HEK293 (cell line): ENCODE measurements at regions not wholly inside any gene's neighbourhood (a gene's known extent, or its start where the extent isn't known, plus 50 kb on each side); places are given as distances from the start of the nearest gene placed in this dataset.

Experiments
- CTCF ChIA-PET: fragments of 350-600 bp; formaldehyde crosslinking; extraction: SDS; loops from one replicate; lab custom pipeline; 2021; ENCODE audit warnings: antibody characterized with exemption; lab: Yijun Ruan, JAX
- POLR2A ChIA-PET: fragments of 300-600 bp; formaldehyde crosslinking; extraction: SDS; loops from one replicate; lab custom pipeline; 2020; ENCODE audit warnings: antibody characterized with exemption, inconsistent platforms; lab: Yijun Ruan, JAX
- H3K27ac ChIP-seq: fragments of 200-500 bp; sonication (Bioruptor generic); 2 replicates; pipeline ENCODE4 v1.5.1; 2014; ENCODE audit warnings: low read depth, low read length, control low read depth, inconsistent platforms; ENCODE audit errors: extremely low read depth
- H3K36me3 ChIP-seq, 2 experiments: fragments of 200-500 bp in 1 of 2; sonication (Bioruptor generic) in 1 of 2; 1 replicate in 1 of 2; 2 replicates in 1 of 2; pipeline ENCODE4 v1.5.1; 2014 to 2017; ENCODE audit warnings: inconsistent platforms in 2 of 2, low read length in 2 of 2; ENCODE audit not compliant: control insufficient read depth in 2 of 2, insufficient read depth in 1 of 2
- H3K4me1 ChIP-seq: fragments of 200-500 bp; sonication (Bioruptor generic); 2 replicates; pipeline ENCODE4 v1.5.1; 2014; ENCODE audit warnings: mild to moderate bottlenecking, low read length, inconsistent platforms; ENCODE audit not compliant: control insufficient read depth, insufficient read depth
- H3K4me3 ChIP-seq: 2 replicates; pipeline ENCODE4 v1.5.1; 2011; ENCODE audit warnings: low read depth, mild to moderate bottlenecking, control low read depth, low read length, moderate library complexity
- H3K9me3 ChIP-seq: fragments of 200-500 bp; sonication (Bioruptor generic); 2 replicates; pipeline ENCODE4 v1.5.1; 2014; ENCODE audit warnings: low read depth, low read length, inconsistent platforms; ENCODE audit not compliant: control insufficient read depth, insufficient read depth
- KLF7 ChIP-seq: fragments of 450-650 bp; formaldehyde crosslinking; IDR thresholded peaks from 2 replicates; pipeline ENCODE4 v1.5.1; 2016; ENCODE audit warnings: missing biosample characterization, missing genetic modification characterization, borderline replicate concordance
- PRDM1 ChIP-seq: fragments of 450-650 bp; formaldehyde crosslinking; IDR thresholded peaks from 2 replicates; pipeline ENCODE4; 2016; ENCODE audit warnings: missing biosample characterization, missing genetic modification characterization
- WT1 ChIP-seq: fragments of 450-650 bp; formaldehyde crosslinking; IDR thresholded peaks from 2 replicates; pipeline ENCODE4 v1.5.1; 2016; ENCODE audit warnings: missing biosample characterization, missing genetic modification characterization
- ZNF169 ChIP-seq: fragments of 450-650 bp; formaldehyde crosslinking; IDR thresholded peaks from 2 replicates; pipeline ENCODE4 v1.5.1; 2016; ENCODE audit warnings: missing biosample characterization, missing genetic modification characterization
- ZNF292 ChIP-seq: fragments of 450-650 bp; formaldehyde crosslinking; IDR thresholded peaks from 2 replicates; pipeline ENCODE4 v1.5.1; 2016; ENCODE audit warnings: low read depth, missing biosample characterization, missing genetic modification characterization, borderline replicate concordance
- ZNF311 ChIP-seq: fragments of 450-650 bp; formaldehyde crosslinking; IDR thresholded peaks from 2 replicates; pipeline ENCODE4 v1.5.1; 2017; ENCODE audit warnings: missing biosample characterization, missing genetic modification characterization, borderline replicate concordance
- ZNF324 ChIP-seq: fragments of 450-650 bp; formaldehyde crosslinking; IDR thresholded peaks from 2 replicates; pipeline ENCODE4 v1.5.1; 2016; ENCODE audit warnings: missing biosample characterization, missing genetic modification characterization
- ZNF423 ChIP-seq: fragments of 450-650 bp; formaldehyde crosslinking; IDR thresholded peaks from 2 replicates; pipeline ENCODE4 v1.5.1; 2016; ENCODE audit warnings: missing biosample characterization, missing genetic modification characterization
- ZNF501 ChIP-seq: fragments of 450-650 bp; formaldehyde crosslinking; IDR thresholded peaks from 2 replicates; pipeline ENCODE4 v1.5.1; 2016; ENCODE audit warnings: missing biosample characterization, missing genetic modification characterization
- ZNF549 ChIP-seq: fragments of 450-650 bp; IDR thresholded peaks from 2 replicates; pipeline ENCODE4 v1.5.1; 2018; ENCODE audit warnings: missing biosample characterization, missing genetic modification characterization, mild to moderate bottlenecking, inconsistent platforms, moderate library complexity
- ZNF621 ChIP-seq: fragments of 450-650 bp; formaldehyde crosslinking; IDR thresholded peaks from 2 replicates; pipeline ENCODE4 v1.5.1; 2017; ENCODE audit warnings: missing biosample characterization, missing genetic modification characterization
- ZNF747 ChIP-seq: fragments of 450-650 bp; formaldehyde crosslinking; IDR thresholded peaks from 2 replicates; pipeline ENCODE4 v1.5.1; 2016; ENCODE audit warnings: missing biosample characterization, missing genetic modification characterization
- ZNF785 ChIP-seq: fragments of 450-650 bp; formaldehyde crosslinking; IDR thresholded peaks from 2 replicates; pipeline ENCODE4 v1.5.1; 2016; ENCODE audit warnings: missing biosample characterization, missing genetic modification characterization
- TF ChIP-seq, protein P1 (sequence below): fragments of 450-650 bp; formaldehyde crosslinking; IDR thresholded peaks from 2 replicates; pipeline ENCODE4 v1.5.1; 2016; ENCODE audit warnings: missing biosample characterization, missing genetic modification characterization
- TF ChIP-seq, protein P2 (sequence below): fragments of 450-650 bp; formaldehyde crosslinking; IDR thresholded peaks from 2 replicates; pipeline ENCODE4 v1.5.1; 2016; ENCODE audit warnings: missing biosample characterization, missing genetic modification characterization
- TF ChIP-seq, protein P3 (sequence below): fragments of 450-650 bp; formaldehyde crosslinking; IDR thresholded peaks from 2 replicates; pipeline ENCODE4 v1.5.1; 2016; ENCODE audit warnings: missing biosample characterization, missing genetic modification characterization

DNA sequence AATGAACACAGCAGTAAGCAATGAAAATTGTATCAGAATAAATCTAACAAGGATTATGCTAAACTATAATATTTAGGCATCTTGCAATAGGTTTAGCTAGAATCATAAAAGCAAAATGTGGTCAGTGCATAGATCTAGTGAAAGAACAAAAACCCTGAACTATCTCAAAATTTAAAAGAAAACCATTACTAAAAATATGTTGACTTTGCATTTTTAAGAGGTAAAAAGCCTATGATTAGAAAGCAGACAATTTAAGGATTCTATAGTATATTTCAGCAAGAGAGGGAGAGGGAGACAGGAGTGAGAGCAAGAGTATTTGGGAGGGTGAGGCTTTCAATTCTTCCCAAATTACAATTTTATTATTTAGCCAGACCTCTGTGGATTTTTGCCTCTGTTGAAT, 219.4 kb downstream of the TTLL7 start:
- Histone ChIP-seq H3K4me1 (no peaks in the 10 kb centered on the region), H3K9me3 (no peaks in the 10 kb centered on the region), H3K4me3 (no peak overlapping the region), H3K27ac (no peak overlapping the region)
- POLR2A ChIA-PET = no interaction called here
- TF ChIP-seq, protein P1, sequence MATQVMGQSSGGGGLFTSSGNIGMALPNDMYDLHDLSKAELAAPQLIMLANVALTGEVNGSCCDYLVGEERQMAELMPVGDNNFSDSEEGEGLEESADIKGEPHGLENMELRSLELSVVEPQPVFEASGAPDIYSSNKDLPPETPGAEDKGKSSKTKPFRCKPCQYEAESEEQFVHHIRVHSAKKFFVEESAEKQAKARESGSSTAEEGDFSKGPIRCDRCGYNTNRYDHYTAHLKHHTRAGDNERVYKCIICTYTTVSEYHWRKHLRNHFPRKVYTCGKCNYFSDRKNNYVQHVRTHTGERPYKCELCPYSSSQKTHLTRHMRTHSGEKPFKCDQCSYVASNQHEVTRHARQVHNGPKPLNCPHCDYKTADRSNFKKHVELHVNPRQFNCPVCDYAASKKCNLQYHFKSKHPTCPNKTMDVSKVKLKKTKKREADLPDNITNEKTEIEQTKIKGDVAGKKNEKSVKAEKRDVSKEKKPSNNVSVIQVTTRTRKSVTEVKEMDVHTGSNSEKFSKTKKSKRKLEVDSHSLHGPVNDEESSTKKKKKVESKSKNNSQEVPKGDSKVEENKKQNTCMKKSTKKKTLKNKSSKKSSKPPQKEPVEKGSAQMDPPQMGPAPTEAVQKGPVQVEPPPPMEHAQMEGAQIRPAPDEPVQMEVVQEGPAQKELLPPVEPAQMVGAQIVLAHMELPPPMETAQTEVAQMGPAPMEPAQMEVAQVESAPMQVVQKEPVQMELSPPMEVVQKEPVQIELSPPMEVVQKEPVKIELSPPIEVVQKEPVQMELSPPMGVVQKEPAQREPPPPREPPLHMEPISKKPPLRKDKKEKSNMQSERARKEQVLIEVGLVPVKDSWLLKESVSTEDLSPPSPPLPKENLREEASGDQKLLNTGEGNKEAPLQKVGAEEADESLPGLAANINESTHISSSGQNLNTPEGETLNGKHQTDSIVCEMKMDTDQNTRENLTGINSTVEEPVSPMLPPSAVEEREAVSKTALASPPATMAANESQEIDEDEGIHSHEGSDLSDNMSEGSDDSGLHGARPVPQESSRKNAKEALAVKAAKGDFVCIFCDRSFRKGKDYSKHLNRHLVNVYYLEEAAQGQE = no peak
- no peak for TF ChIP-seq WT1 (tag by site-specific recombination)
- TF ChIP-seq ZNF423 (tag by site-specific recombination) = no peak
- TF ChIP-seq ZNF549 = no peak
- TF ChIP-seq, protein P2, sequence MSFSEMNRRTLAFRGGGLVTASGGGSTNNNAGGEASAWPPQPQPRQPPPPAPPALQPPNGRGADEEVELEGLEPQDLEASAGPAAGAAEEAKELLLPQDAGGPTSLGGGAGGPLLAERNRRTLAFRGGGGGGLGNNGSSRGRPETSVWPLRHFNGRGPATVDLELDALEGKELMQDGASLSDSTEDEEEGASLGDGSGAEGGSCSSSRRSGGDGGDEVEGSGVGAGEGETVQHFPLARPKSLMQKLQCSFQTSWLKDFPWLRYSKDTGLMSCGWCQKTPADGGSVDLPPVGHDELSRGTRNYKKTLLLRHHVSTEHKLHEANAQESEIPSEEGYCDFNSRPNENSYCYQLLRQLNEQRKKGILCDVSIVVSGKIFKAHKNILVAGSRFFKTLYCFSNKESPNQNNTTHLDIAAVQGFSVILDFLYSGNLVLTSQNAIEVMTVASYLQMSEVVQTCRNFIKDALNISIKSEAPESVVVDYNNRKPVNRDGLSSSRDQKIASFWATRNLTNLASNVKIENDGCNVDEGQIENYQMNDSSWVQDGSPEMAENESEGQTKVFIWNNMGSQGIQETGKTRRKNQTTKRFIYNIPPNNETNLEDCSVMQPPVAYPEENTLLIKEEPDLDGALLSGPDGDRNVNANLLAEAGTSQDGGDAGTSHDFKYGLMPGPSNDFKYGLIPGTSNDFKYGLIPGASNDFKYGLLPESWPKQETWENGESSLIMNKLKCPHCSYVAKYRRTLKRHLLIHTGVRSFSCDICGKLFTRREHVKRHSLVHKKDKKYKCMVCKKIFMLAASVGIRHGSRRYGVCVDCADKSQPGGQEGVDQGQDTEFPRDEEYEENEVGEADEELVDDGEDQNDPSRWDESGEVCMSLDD (tag by site-specific recombination) = no peak
- no peak for TF ChIP-seq ZNF501 (tag by site-specific recombination)
- TF ChIP-seq KLF7 (tag by site-specific recombination) = no peak
- no peak for TF ChIP-seq PRDM1 (tag by site-specific recombination)
- no peak for TF ChIP-seq ZNF169 (tag by site-specific recombination)
- TF ChIP-seq ZNF785 (tag by site-specific recombination) = no peak
- TF ChIP-seq ZNF747 (tag by site-specific recombination) = no peak
- TF ChIP-seq, all 188 proteins: peak for 0
- H3K36me3 ChIP-seq = no peaks in the 10 kb centered on the region
- CTCF ChIA-PET = no interaction called here

DNA sequence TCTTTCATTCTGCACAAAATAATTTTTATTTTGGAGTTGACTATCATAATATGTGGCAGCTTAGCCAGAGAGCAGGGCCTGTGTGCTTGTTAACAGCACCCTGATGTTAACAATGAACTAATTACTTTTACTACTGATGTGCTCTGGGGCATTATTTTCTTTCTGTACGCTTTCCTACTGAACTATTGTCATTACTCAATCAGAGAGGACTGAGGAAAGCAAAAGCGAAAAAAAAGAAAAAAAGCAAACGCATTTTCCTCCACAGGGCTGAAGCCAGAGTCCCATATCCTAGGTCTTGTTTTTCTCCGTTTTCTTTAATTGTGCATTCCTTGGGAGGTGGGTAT, 221.2 kb downstream of the TTLL7 start:
- CTCF ChIA-PET = no interaction called here
- Histone ChIP-seq H3K4me1 (no peaks in the 10 kb centered on the region), H3K9me3 (no peaks in the 10 kb centered on the region), H3K36me3 (no peaks in the 10 kb centered on the region), H3K27ac (no peak overlapping the region), H3K4me3 (no peak overlapping the region)
- TF ChIP-seq, protein P3, sequence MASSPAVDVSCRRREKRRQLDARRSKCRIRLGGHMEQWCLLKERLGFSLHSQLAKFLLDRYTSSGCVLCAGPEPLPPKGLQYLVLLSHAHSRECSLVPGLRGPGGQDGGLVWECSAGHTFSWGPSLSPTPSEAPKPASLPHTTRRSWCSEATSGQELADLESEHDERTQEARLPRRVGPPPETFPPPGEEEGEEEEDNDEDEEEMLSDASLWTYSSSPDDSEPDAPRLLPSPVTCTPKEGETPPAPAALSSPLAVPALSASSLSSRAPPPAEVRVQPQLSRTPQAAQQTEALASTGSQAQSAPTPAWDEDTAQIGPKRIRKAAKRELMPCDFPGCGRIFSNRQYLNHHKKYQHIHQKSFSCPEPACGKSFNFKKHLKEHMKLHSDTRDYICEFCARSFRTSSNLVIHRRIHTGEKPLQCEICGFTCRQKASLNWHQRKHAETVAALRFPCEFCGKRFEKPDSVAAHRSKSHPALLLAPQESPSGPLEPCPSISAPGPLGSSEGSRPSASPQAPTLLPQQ = no peak
- no peak for TF ChIP-seq ZNF621
- TF ChIP-seq ZNF324 (tag by site-specific recombination) = no peak
- TF ChIP-seq ZNF311 (tag by site-specific recombination) = no peak
- TF ChIP-seq ZNF292 (tag by site-specific recombination) = no peak
- POLR2A ChIA-PET = no interaction called here
